ENCODE measurements at regions not wholly inside any gene's neighbourhood (a gene's known extent, or its start where the extent isn't known, plus 50 kb on each side); places are given as distances from the start of the nearest gene placed in this dataset.
"Not testable (repeated sequence)": the region's sequence is repeated elsewhere in the genome, so short reads cannot be mapped to it uniquely, and the experiment has no call there.

- DNase-seq = no peak
Measured at GRCh38 chr13:109271555-109272541, 514.5 kb downstream of the IRS2 start.

DNA sequence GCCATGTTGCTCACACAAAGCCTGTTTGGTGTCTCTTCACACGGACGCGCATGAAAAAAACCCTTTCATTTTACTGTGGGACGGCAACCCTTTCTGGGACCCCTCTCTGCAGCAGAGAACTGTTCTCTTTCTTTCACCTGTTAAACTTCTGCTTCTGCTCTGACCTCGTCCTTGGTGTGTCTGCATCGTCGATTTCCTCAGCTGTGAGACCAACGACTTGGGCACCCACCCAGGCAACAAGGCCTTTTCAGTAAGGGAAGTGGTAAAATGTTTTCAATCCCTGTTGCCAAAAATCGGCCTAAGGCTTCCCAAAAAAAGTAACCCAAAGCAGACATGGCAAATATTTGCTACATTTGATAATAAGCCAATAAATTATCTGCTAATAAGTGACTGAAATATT, 515.3 kb downstream of the IRS2 start:
- no peak for DNase-seq

DNA sequence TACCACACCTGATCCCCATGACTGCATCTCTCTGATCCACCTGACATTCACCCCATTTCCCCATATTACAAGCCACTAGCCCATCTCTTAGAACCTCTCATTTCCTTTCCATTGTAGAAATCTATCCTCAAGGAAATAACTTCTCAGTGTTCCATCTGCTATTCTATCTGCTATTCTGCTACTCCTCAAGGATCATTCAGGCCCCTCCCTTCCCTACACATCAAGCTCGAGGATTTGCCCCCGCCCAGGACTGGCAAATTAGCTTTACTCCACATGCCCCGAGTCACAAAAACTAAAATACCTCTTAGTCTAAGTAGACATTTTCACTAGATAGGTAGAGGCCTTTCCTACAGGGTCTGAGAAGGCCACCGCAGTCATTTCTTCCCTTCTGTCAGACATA, 517.0 kb downstream of the IRS2 start:
- not testable (repeated sequence) for DNase-seq

- not testable (repeated sequence) for DNase-seq
Measured at GRCh38 chr13:109268492-109268891, 517.9 kb downstream of the IRS2 start.

- not testable (repeated sequence) for DNase-seq
Measured at GRCh38 chr13:109267400-109267799, 519.0 kb downstream of the IRS2 start.

- not testable (repeated sequence) for DNase-seq
Measured at GRCh38 chr13:109265438-109265742, 521.0 kb downstream of the IRS2 start.

- not testable (repeated sequence) for DNase-seq
Measured at GRCh38 chr13:109264603-109265437, 521.6 kb downstream of the IRS2 start.

- DNase-seq = not testable (repeated sequence)
Measured at GRCh38 chr13:109257761-109258157, 528.6 kb downstream of the IRS2 start.
